NCI-H2081 (cell line): ENCODE measurements at regions not wholly inside any gene's neighbourhood (a gene's known extent, or its start where the extent isn't known, plus 50 kb on each side); places are given as distances from the start of the nearest gene placed in this dataset.
"Not testable (repeated sequence)": the region's sequence is repeated elsewhere in the genome, so short reads cannot be mapped to it uniquely, and the experiment has no call there.

Source experiments
- DNase-seq, 2 experiments: peaks; one replicate each; lab custom pipeline; 2025; lab: John Stamatoyannopoulos, UW

- no peak for DNase-seq
Observed at GRCh38 chr15:58295637-58296215, 136.1 kb upstream of the LIPC start.

GRCh38 chr15:58296276-58296675 lies 135.5 kb upstream of the LIPC start:
- no peak for DNase-seq

GRCh38 chr15:58297639-58298038 lies 134.2 kb upstream of the LIPC start:
- no peak for DNase-seq

- no peak for DNase-seq
Observed at GRCh38 chr15:58298879-58299850, 132.6 kb upstream of the LIPC start.

GRCh38 chr15:58302832-58303231 lies 129.0 kb upstream of the LIPC start:
- no peak for DNase-seq

GRCh38 chr15:58303236-58303635 lies 128.6 kb upstream of the LIPC start:
- no peak for DNase-seq

GRCh38 chr15:58306591-58307312 lies 125.0 kb upstream of the LIPC start:
- DNase-seq, result peak in 1 of 2 experiments; percentile 10

- peak in 1 of 2 experiments; percentile 31 for DNase-seq
Observed at GRCh38 chr15:58307313-58307961, 124.4 kb upstream of the LIPC start.

- DNase-seq, result no peak
Observed at GRCh38 chr15:58308742-58309355, 122.9 kb upstream of the LIPC start.

GRCh38 chr15:58309963-58310928 lies 121.5 kb upstream of the LIPC start:
- DNase-seq, result no peak

GRCh38 chr15:58311556-58311955 lies 120.2 kb upstream of the LIPC start:
- DNase-seq, result no peak

GRCh38 chr15:58312031-58312430 lies 119.8 kb upstream of the LIPC start:
- DNase-seq, result no peak

- DNase-seq, result no peak
Observed at GRCh38 chr15:58313304-58313703, 118.5 kb upstream of the LIPC start.

GRCh38 chr15:58313810-58314592 lies 117.8 kb upstream of the LIPC start:
- DNase-seq, result no peak

- no peak for DNase-seq
Observed at GRCh38 chr15:58314593-58315216, 117.1 kb upstream of the LIPC start.

- DNase-seq, result no peak
Observed at GRCh38 chr15:58318517-58318916, 113.3 kb upstream of the LIPC start.

- no peak for DNase-seq
Observed at GRCh38 chr15:58321034-58321433, 110.8 kb upstream of the LIPC start.

- DNase-seq, result no peak
Observed at GRCh38 chr15:58322253-58322652, 109.5 kb upstream of the LIPC start.

GRCh38 chr15:58323321-58323720 lies 108.5 kb upstream of the LIPC start:
- DNase-seq, result not testable (repeated sequence)
